ENCODE measurements at regions not wholly inside any gene's neighbourhood (a gene's known extent, or its start where the extent isn't known, plus 50 kb on each side); places are given as distances from the start of the nearest gene placed in this dataset.

GRCh38 chr2:161076936-161077335, 83.3 kb upstream of the TANK start:
- DNase-seq = no peak

DNA sequence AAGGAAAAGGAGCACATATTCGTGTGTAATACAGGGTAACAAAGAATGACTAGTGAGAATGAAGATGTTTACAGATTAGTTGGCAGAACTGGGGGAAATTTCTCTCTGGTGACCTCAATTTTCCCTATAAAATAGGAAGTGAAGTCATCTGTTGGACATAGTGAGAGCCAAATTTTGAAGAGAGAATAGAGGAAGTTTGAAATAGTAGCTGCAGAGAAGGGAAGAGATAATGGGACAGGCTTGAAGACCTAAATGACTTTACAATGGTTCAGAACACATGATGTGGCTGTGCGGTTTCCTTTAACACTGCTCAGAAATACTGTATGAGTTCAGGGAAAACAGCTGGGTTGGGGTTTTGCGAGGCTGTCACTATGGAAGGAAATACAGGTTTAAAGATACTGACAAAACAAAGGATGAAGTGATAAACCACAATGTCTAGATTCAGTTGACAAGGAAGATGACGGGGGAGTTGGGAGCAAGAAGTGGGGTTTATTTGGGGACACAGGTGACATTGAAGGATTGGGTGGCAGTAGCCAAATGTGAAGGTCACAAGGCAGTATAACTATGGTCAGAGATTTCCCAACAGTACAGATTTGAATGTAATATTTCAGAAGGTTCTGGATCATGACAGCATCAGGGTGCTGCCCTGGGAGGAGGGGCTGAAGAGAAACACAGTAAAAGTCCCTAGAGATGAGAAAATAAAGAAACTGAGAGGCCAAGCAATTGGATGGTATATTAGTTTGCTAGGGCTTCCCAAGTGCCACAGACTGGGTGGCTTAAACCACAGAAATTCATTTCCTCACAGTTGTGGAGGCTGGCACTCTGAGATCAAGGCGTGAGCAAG, 82.6 kb upstream of the TANK start:
- DNase-seq = no peak

DNA sequence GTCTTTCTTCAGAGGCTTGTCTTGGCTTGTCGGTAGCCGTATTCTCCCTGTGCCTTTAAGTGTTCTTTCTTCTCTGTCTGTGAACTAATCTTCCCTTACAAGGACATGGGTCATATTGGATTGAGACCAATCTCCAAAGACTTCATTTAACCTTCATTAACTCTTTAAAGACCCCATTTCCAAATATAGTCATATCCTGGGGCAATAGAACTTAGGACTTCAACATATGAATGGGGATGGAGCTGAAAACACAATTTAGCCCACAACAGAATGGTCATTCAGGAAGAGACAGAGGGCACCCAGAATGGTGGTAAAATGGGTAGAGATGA, 82.1 kb upstream of the TANK start:
- no peak for DNase-seq

GRCh38 chr2:161085149-161085548, 75.1 kb upstream of the TANK start:
- DNase-seq = no peak

DNA sequence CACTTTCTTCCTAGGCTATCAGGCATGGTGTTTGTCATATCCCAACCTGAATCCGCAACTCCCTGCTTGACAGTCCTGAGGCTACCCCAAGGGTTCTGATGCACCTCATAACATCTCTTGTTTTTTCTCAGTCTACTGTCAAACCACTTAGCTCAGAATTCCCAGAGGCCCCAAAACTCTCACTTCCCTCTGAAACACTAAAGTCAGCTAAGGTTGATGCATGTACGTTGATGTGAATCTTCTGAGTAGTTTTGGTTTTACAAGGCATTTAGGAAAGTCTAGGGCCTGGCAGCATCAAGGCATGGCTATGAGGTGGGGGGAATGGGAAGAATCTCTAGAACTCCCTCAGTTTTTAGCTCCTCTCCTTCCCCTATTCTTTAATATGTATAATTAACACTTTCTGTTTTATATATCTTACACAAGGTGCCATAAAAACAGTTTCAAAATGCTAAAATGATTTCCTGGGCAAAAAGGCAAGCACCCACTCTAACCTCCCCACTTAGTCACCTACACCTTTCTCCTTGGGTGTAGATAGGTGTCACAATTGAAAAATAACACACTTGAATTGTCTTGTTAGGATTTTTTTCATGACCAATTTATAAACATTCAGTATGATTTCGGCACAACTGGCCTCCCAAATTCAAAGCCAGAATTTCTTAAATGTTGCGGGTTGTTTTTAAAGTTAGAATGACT, 71.4 kb upstream of the TANK start:
- DNase-seq = no peak

GRCh38 chr2:161090411-161090810, 69.8 kb upstream of the TANK start:
- no peak for DNase-seq

GRCh38 chr2:161095314-161095713, 64.9 kb upstream of the TANK start:
- DNase-seq = no peak

GRCh38 chr2:161096336-161096735, 63.9 kb upstream of the TANK start:
- DNase-seq = peak; percentile 20

DNA sequence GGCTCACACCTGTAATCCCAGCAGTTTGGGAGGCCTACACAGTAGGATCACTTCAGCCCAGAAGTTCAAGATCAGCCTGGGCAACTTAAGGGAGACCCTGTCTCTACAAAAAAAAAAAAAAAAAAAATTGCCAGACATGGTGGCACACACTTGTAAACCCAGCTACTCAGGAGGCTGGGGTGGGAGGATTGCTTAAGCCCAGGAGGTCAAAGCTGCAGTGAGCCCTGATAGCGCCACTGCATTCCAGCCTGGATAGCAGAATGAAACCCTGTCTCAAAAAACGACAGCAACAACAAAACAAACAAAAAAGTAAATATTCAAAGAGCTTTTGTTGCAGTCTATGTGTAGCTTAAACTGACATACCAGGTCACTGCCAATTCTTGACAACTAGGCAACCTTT, 63.1 kb upstream of the TANK start:
- DNase-seq = no peak

DNA sequence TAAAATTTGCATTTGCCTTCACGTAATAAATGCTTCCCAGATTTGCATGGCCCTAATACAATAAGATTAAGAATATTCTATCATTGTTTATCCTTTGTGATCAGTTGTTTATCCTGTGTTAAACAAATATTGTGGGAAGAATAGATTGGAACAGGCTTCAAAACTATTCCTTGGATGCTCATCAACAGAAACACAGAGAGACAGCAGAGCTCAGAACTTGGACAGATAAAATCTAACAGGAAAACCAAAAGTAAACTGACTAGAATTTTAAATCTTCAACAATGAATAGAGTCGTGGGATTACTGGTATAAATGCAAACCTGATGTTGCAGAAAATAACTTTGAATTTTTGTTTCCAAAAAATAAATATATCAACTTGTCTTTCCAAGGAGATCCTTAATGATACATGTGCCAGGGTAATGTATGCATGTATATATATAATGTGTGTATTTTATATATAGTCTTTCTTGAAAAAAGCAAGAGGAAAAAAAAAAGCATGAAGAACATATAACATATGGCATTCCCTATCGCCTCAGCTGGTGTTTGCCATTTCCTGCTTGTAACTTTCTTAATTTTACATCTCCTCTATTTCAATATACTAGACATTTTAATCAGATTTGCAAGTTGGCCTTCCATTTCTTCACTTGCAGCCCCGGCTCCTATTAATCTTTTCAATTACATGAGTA, 59.9 kb upstream of the TANK start:
- no peak for DNase-seq

DNA sequence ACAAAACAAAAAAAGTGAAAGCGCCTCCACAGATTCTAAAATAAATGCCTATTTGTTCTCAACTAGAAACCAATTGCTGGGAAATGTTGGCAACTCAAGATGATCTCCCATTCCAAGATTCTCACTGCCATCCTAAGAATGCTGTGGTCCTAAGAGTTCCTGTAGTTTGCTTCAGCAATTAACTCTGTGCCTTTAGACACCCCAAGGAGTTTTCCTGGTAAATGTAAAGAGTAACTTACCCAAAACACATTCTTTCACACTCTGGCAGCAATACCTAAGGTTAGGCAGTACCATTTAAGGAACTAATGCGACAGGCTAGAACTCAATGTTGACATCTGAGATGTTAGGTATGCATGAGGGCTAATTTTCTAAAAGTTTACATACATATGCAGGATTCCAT, 58.8 kb upstream of the TANK start:
- DNase-seq = no peak

DNA sequence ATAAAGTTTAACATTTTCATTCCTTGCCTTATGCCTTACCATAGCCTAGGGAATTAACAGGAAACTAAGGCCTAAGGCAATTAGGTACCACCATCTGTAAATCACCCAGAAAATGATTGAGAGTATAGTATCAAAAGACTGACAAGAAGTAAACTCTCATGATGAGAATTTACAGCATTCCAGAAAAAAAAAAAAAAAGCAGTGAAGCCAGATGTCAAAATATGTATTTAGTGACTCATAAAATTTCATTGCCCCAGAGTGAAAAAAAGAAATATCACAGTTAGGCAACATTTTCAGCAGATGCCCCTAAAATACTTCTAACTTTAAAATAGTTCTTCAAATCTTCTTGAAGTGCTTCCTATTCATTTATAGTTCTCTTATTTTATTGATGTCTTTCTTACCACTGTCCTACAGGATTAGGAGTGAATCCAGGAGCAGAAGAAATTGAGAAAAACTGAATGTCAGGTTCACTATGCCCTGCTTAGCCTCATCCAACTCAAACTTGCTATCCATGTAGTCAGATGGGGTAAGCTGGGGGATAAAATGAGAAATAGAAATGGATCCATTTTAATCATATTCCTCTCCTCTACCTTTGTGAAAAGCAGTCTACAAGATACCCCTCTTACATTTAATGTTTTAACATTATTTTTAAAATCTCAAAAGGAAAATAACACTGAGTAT, 57.3 kb upstream of the TANK start:
- no peak for DNase-seq

- DNase-seq = no peak
Measured at GRCh38 chr2:161103451-161103831, 56.8 kb upstream of the TANK start.

DNA sequence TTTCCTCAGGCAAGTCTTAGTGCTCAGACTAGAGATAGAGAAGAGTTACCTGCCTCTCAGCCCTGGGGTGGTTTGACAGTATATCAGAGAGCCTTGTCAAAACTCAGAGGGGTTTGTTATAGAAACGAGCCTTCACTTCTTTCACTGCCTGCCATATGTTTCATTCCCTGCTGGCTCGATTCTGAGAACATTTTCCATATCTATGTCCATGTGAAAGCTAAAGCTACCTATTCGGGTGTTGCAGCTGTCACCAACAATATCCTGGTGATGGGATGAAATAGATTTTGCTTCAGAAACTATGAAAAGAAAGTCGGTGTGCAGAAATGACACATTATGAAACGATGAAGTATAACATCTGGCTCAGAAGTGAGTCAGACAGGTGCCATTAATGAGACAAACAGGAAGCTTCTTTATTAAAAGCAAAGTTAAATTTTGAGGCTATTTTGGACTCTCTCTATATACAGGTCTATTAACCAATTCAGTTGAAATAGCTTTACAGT, 56.1 kb upstream of the TANK start:
- no peak for DNase-seq

DNA sequence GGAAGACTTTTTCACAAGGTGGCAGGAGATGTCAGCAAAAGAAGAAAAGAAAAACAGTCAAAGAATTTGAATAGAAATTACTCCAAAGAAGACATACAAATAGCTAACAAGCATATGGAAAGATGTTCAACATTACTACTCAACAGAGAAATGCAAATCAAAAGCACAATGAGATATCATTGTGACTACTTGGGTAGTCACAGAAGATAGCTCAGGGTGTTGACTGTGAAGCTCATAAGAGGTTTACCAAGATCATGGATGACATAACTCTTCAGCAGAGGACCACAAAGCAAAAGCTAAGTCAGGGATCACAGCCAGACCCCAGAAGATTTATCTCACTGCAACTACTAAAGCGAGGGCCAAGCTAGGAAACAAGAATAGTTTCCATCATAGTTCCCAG, 53.0 kb upstream of the TANK start:
- peak; percentile 9 for DNase-seq

Data from NCI-H526 treated with DMSO at 0.1 percent for 48 hours (cell line).